KMS-11 (cell line): ENCODE measurements at regions not wholly inside any gene's neighbourhood (a gene's known extent, or its start where the extent isn't known, plus 50 kb on each side); places are given as distances from the start of the nearest gene placed in this dataset.

Experiments used
- H2AFZ ChIP-seq: fragments of 200-600 bp; sonication (generic); 2 replicates; pipeline ENCODE4 v1.6.1; 2016; ENCODE audit warnings: antibody characterized with exemption, mixed run types, low read depth
- H3K27ac ChIP-seq: fragments of 200-600 bp; sonication (generic); 2 replicates; pipeline ENCODE4 v1.6.1; 2016; ENCODE audit warnings: mild to moderate bottlenecking, mixed run types
- H3K27me3 ChIP-seq: fragments of 200-600 bp; sonication (generic); 2 replicates; pipeline ENCODE4 v1.6.1; 2017; ENCODE audit warnings: mild to moderate bottlenecking, low read depth, mixed run types, moderate library complexity; ENCODE audit not compliant: insufficient read depth
- H3K36me3 ChIP-seq: fragments of 200-600 bp; sonication (generic); 2 replicates; pipeline ENCODE4 v1.6.1; 2017; ENCODE audit warnings: mild to moderate bottlenecking, mixed run types; ENCODE audit not compliant: insufficient read depth
- H3K4me1 ChIP-seq: fragments of 200-600 bp; sonication (generic); 2 replicates; pipeline ENCODE4 v1.6.1; 2016; ENCODE audit warnings: mild to moderate bottlenecking, low read depth, mixed run types; ENCODE audit not compliant: poor library complexity, severe bottlenecking
- H3K4me2 ChIP-seq: fragments of 200-600 bp; sonication (generic); 2 replicates; pipeline ENCODE4 v1.7.0; 2016; ENCODE audit warnings: mild to moderate bottlenecking, mixed run types
- H3K4me3 ChIP-seq: fragments of 200-600 bp; sonication (generic); IDR thresholded peaks from 2 replicates; pipeline ENCODE4 v1.6.1; 2017; ENCODE audit warnings: low read depth, low read length, mixed read lengths; ENCODE audit not compliant: insufficient read depth
- H3K79me2 ChIP-seq: fragments of 200-600 bp; sonication (generic); 2 replicates; pipeline ENCODE4 v1.6.1; 2016; ENCODE audit warnings: low read depth, mixed run types; ENCODE audit not compliant: insufficient read depth
- H3K9ac ChIP-seq: fragments of 200-600 bp; sonication (generic); 2 replicates; pipeline ENCODE4 v1.6.1; 2016; ENCODE audit warnings: mild to moderate bottlenecking, mixed run types
- H4K20me1 ChIP-seq: fragments of 200-600 bp; sonication (generic); 2 replicates; pipeline ENCODE4 v1.6.1; 2016; ENCODE audit warnings: mild to moderate bottlenecking, mixed run types; ENCODE audit not compliant: insufficient read depth
- CTCF ChIP-seq: fragments of 200-600 bp; sonication (generic); conservative IDR thresholded peaks from 2 replicates; pipeline ENCODE4 v1.6.1; 2017; ENCODE audit warnings: low read depth, mild to moderate bottlenecking, antibody characterized with exemption, low read length, moderate library complexity, mixed read lengths

DNA sequence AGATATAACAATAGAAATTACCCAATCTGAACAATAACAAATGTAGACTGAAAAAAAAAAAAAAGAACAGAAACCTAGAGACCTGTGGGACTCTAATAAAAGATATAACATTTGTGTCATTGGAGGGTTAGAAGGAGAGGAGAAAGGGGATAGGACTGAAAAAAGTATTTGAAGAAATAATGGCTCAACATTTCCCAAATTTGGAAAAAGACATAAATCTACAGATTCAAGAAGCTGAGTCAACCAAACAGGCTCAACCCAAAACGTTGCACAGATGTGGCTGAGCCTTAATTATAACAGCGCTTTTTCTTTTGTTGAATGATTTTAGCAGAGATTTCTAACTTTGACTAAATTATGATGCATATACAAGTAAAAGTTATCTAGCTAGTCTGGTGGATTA lies 131.3 kb downstream of the TMTC3 start:
- no peaks in the 10 kb centered on the region for H3K79me2 ChIP-seq
- H2AFZ ChIP-seq = no peak overlapping the region
- no peak for TF ChIP-seq CTCF
- H3K4me1 ChIP-seq = no peaks in the 10 kb centered on the region
- H3K4me2 ChIP-seq = no peak overlapping the region
- no peaks in the 10 kb centered on the region for H3K36me3 ChIP-seq
- no peak overlapping the region for H3K4me3 ChIP-seq
- H3K27me3 ChIP-seq = no peaks in the 10 kb centered on the region
- H3K27ac ChIP-seq = no peak overlapping the region
- no peaks in the 10 kb centered on the region for H4K20me1 ChIP-seq
- H3K9ac ChIP-seq = no peak overlapping the region

DNA sequence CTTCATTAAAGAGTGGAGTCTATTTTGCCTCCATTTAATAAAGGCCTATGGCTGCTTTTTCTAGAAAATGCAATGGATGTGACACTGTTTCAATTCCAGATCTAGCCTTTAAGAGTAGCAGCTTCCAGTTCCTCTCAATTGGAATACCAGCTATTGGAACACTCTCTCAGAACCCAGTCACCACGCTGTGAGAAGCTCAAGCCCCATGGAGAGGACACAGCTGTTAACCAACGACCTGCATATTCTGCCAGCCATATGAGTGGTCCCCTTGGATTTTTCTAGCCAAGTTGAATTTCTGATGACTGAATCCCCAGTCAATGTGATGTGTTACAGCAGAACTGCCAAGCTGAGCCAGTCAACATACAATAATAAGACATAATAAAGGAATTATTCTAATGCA lies 131.8 kb downstream of the TMTC3 start:
- Histone ChIP-seq H2AFZ (no peak overlapping the region), H3K36me3 (no peaks in the 10 kb centered on the region), H3K4me1 (no peaks in the 10 kb centered on the region)

DNA sequence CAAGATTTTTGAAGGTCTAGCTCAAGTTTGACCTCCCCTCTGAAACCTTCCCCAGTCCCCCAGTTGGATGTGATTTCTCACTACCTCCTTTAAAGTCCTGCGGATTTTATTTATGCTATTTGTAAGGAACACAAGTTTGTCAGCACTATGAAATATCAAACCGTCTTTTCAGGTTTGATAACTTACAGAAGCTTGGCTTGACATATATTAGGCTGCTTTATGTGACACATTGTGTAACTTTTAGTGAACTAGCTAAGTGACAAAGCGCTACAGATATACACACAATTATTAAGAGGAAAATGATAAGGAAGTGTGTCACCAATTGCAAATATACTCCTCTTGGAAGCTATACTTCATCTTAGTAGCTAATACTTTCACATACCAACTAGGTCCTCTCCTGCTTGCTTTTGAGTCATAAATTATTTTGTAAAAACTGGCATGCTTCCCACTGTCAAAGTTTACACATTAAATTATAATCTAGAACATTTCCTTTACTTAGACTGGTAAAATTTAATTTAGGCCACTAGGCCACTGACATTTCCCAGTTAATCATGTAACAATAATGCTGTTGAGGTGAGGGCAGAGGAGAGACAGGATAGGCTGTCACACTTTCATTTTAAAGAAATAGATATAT lies 149.5 kb downstream of the TMTC3 start:
- Histone ChIP-seq H3K36me3 (no peaks in the 10 kb centered on the region), H3K9ac (no peak overlapping the region)

More for the DNA sequence above, 131.8 kb downstream of the TMTC3 start:
- Histone ChIP-seq H3K9ac (no peak overlapping the region), H3K4me2 (no peak overlapping the region), H3K27me3 (no peaks in the 10 kb centered on the region), H3K27ac (no peak overlapping the region), H3K79me2 (no peaks in the 10 kb centered on the region), H3K4me3 (no peak overlapping the region), H4K20me1 (no peaks in the 10 kb centered on the region)
- TF ChIP-seq CTCF = no peak

GRCh38 chr12:88298014-88298682 lies 156.0 kb downstream of the TMTC3 start:
- Histone ChIP-seq H3K4me3 (no peak overlapping the region), H3K27me3 (no peaks in the 10 kb centered on the region), H3K36me3 (no peaks in the 10 kb centered on the region; the same call in 1 of the 2 replicates), H3K4me1 (peaks cover 52% of the 10 kb centered on the region), H2AFZ (peak overlapping the region; percentile 62; the same call in 1 of the 2 replicates), H3K79me2 (no peaks in the 10 kb centered on the region), H3K4me2 (peak overlapping the region; percentile 54), H4K20me1 (no peaks in the 10 kb centered on the region), H3K27ac (peak overlapping the region; percentile 99), H3K9ac (peak overlapping the region; percentile 64)
- no peak for TF ChIP-seq CTCF

More for the DNA sequence above, 149.5 kb downstream of the TMTC3 start:
- H3K27me3 ChIP-seq = no peaks in the 10 kb centered on the region
- no peak for TF ChIP-seq CTCF
- H3K79me2 ChIP-seq = no peaks in the 10 kb centered on the region
- H3K4me1 ChIP-seq = no peaks in the 10 kb centered on the region
- no peak overlapping the region for H3K4me2 ChIP-seq
- H4K20me1 ChIP-seq = no peaks in the 10 kb centered on the region
- H2AFZ ChIP-seq = no peak overlapping the region
- H3K4me3 ChIP-seq = no peak overlapping the region
- H3K27ac ChIP-seq = no peak overlapping the region
